Prostate gland (tissue), 2 donors: ENCODE measurements at regions not wholly inside any gene's neighbourhood (a gene's known extent, or its start where the extent isn't known, plus 50 kb on each side); places are given as distances from the start of the nearest gene placed in this dataset.

ENCODE experiments used
- DNase-seq: peaks from one replicate; pipeline ENCODE4 v3.0.0-alpha.2; 2019; ENCODE audit warnings: low spot score
- H3K27ac ChIP-seq, 2 donors: fragments of 200-600 bp; sonication (generic); 2 replicates each; pipeline ENCODE4 v1.5.1; 2017 to 2019
- H3K27me3 ChIP-seq: fragments of 200-600 bp; sonication (generic); replicated peaks from 2 replicates; pipeline ENCODE4 v1.5.1; 2019; ENCODE audit not compliant: insufficient read depth
- H3K36me3 ChIP-seq, 2 donors: fragments of 200-600 bp; sonication (generic); 1 replicate in 1 of 2; 2 replicates in 1 of 2; pipeline versions ENCODE4 v1.5.1 to v1.8.1; 2017 to 2019
- H3K4me1 ChIP-seq: fragments of 200-600 bp; sonication (generic); replicated peaks from 2 replicates; pipeline ENCODE4 v1.5.1; 2019
- H3K4me3 ChIP-seq, 2 donors: fragments of 200-600 bp; sonication (generic); 2 replicates each; pipeline ENCODE4 v1.5.1; 2017 to 2019
- H3K9me3 ChIP-seq: fragments of 200-600 bp; sonication (generic); 2 replicates; pipeline ENCODE4 v1.5.1; 2017
- CTCF ChIP-seq, 4 experiments: fragments of 200-600 bp in 2 of 4; fragments of 450-650 bp in 2 of 4; sonication (generic) in 2 of 4; IDR thresholded peaks; 1 replicate in 3 of 4; 2 replicates in 1 of 4; pipeline ENCODE4 v1.5.1; 2016 to 2019; ENCODE audit warnings: antibody characterized with exemption in 4 of 4, mild to moderate bottlenecking in 2 of 4, moderate library complexity in 2 of 4
- POLR2A ChIP-seq: fragments of 450-650 bp; IDR thresholded peaks from one replicate; pipeline ENCODE4 v1.6.1; 2016; ENCODE audit warnings: antibody characterized with exemption, mild to moderate bottlenecking
- POLR2AphosphoS5 ChIP-seq: sonication (generic); formaldehyde crosslinking; IDR thresholded peaks from one replicate; pipeline ENCODE4 v1.6.1; 2017; ENCODE audit warnings: antibody characterized with exemption
- whole genome bisulfite sequencing: methylation state at CpG from one replicate; pipeline ENCODE4 v1.1.5; 2018; 5-methylcytosine and 5-hydroxymethylcytosine counted together
- intact Hi-C: fragments of 100-400 bp; cut with DNase I; formaldehyde crosslinking; loops from one replicate; pipeline ENCODE4 v1.14.2; 2022

GRCh38 chr4:96228463-96228862 is 388.6 kb downstream of the PDHA2 start:
- DNase-seq: no peak
- intact Hi-C loops: no loop called here
- Histone ChIP-seq H3K4me3 (no peak overlapping the region), H3K4me1 (no peaks in the 10 kb centered on the region), H3K27me3 (no peaks in the 10 kb centered on the region), H3K36me3 (no peaks in the 10 kb centered on the region), H3K27ac (no peak overlapping the region), H3K9me3 (no peaks in the 10 kb centered on the region)
- TF ChIP-seq POLR2AphosphoS5 (no peak), CTCF (IDR thresholded peaks at IDR 0.05) (no peak), POLR2A (no peak)
- 74% methylated on average over 4 of the region's 4 CpGs for WGBS

- TF ChIP-seq CTCF (IDR thresholded peaks at IDR 0.05) (no peak), POLR2AphosphoS5 (no peak), POLR2A (no peak)
- intact Hi-C loops: no loop called here
- H3K36me3 ChIP-seq: no peaks in the 10 kb centered on the region
- H3K4me1 ChIP-seq: no peaks in the 10 kb centered on the region
- H3K9me3 ChIP-seq: no peaks in the 10 kb centered on the region
- no peaks in the 10 kb centered on the region for H3K27me3 ChIP-seq
- H3K27ac ChIP-seq: no peak overlapping the region
- no peak overlapping the region for H3K4me3 ChIP-seq
- 48% methylated on average over 4 of the region's 4 CpGs for whole genome bisulfite sequencing
- DNase-seq: no peak
Observed at GRCh38 chr4:96240041-96240440, 400.1 kb downstream of the PDHA2 start.

- Histone ChIP-seq H3K27ac (no peak overlapping the region), H3K4me3 (no peak overlapping the region), H3K4me1 (no peaks in the 10 kb centered on the region), H3K27me3 (no peaks in the 10 kb centered on the region), H3K36me3 (no peaks in the 10 kb centered on the region), H3K9me3 (no peaks in the 10 kb centered on the region)
- intact Hi-C loops: no loop called here
- no peak for DNase-seq
- TF ChIP-seq CTCF (IDR thresholded peaks at IDR 0.05) (no peak), POLR2A (no peak), POLR2AphosphoS5 (no peak)
Observed at GRCh38 chr4:96241819-96242218, 401.9 kb downstream of the PDHA2 start.

- no peaks in the 10 kb centered on the region for H3K27me3 ChIP-seq
- no peak overlapping the region for H3K27ac ChIP-seq
- no peak for TF ChIP-seq POLR2A
- no peak for TF ChIP-seq POLR2AphosphoS5
- TF ChIP-seq CTCF (IDR thresholded peaks at IDR 0.05): no peak
- H3K9me3 ChIP-seq: no peaks in the 10 kb centered on the region
- intact Hi-C loops: no loop called here
- no peaks in the 10 kb centered on the region for H3K4me1 ChIP-seq
- DNase-seq: no peak
- no peaks in the 10 kb centered on the region for H3K36me3 ChIP-seq
- H3K4me3 ChIP-seq: no peak overlapping the region
Observed at GRCh38 chr4:96247096-96247495, 407.2 kb downstream of the PDHA2 start.

GRCh38 chr4:96248225-96248624 is 408.3 kb downstream of the PDHA2 start:
- TF ChIP-seq POLR2AphosphoS5: no peak
- no peak for TF ChIP-seq CTCF (IDR thresholded peaks at IDR 0.05)
- TF ChIP-seq POLR2A: no peak
- Histone ChIP-seq H3K36me3 (no peaks in the 10 kb centered on the region), H3K4me1 (no peaks in the 10 kb centered on the region), H3K27me3 (no peaks in the 10 kb centered on the region), H3K9me3 (no peaks in the 10 kb centered on the region), H3K27ac (no peak overlapping the region), H3K4me3 (no peak overlapping the region)
- DNase-seq: no peak
- WGBS: 68% methylated on average over 3 of the region's 3 CpGs
- intact Hi-C loops: no loop called here
